Fibroblast of lung (primary cell): ENCODE measurements at regions not wholly inside any gene's neighbourhood (a gene's known extent, or its start where the extent isn't known, plus 50 kb on each side); places are given as distances from the start of the nearest gene placed in this dataset.

ENCODE experiments used
- DNase-seq, 2 donors: peaks; one replicate each; pipeline versions ENCODE4 v3.0.0 to v3.0.0-alpha.2; 2010; ENCODE audit warnings: low read depth in 2 of 2
- H2AFZ ChIP-seq: 2 replicates; pipeline ENCODE4 v1.5.1; 2012; ENCODE audit warnings: low read length, control low read depth, inconsistent platforms
- H3K27ac ChIP-seq: 2 replicates; pipeline ENCODE4 v1.5.1; 2011; ENCODE audit warnings: low read length, control low read depth; ENCODE audit not compliant: insufficient read depth
- H3K27me3 ChIP-seq: 2 replicates; pipeline ENCODE4 v1.5.1; 2011; ENCODE audit warnings: mild to moderate bottlenecking, low read length; ENCODE audit not compliant: control insufficient read depth, insufficient read depth
- H3K36me3 ChIP-seq: 2 replicates; pipeline ENCODE4 v1.5.1; 2011; ENCODE audit warnings: low read length; ENCODE audit not compliant: control insufficient read depth, insufficient read depth
- H3K4me1 ChIP-seq: 2 replicates; pipeline ENCODE4 v1.5.1; 2011; ENCODE audit warnings: low read length; ENCODE audit not compliant: control insufficient read depth, insufficient read depth; ENCODE audit errors: extremely low read depth
- H3K4me2 ChIP-seq: 2 replicates; pipeline ENCODE4 v1.5.1; 2011; ENCODE audit warnings: low read length, control low read depth; ENCODE audit not compliant: insufficient read depth; ENCODE audit errors: extremely low read depth
- H3K4me3 ChIP-seq, 4 experiments: fragments of 200-600 bp in 1 of 4; sonication (generic) in 1 of 4; replicated peaks in 1 of 4; 2 replicates each; pipeline ENCODE4 v1.5.1; 2011 to 2016; ENCODE audit warnings: low read length in 4 of 4, low read depth in 3 of 4, mild to moderate bottlenecking in 3 of 4, control low read depth in 2 of 4, inconsistent platforms in 1 of 4, mixed read lengths in 1 of 4; ENCODE audit not compliant: insufficient read depth in 1 of 4; ENCODE audit errors: control extremely low read depth in 1 of 4
- H3K79me2 ChIP-seq: 2 replicates; pipeline ENCODE4 v1.5.1; 2012; ENCODE audit warnings: mild to moderate bottlenecking, low read length, inconsistent platforms; ENCODE audit not compliant: control insufficient read depth, insufficient read depth
- H3K9ac ChIP-seq: 2 replicates; pipeline ENCODE4 v1.5.1; 2011; ENCODE audit warnings: mild to moderate bottlenecking, low read length, control low read depth; ENCODE audit not compliant: insufficient read depth
- H3K9me3 ChIP-seq: 2 replicates; pipeline ENCODE4 v1.5.1; 2012; ENCODE audit warnings: low read depth, low read length; ENCODE audit not compliant: control insufficient read depth, insufficient read depth
- H4K20me1 ChIP-seq: 2 replicates; pipeline ENCODE4 v1.5.1; 2011; ENCODE audit warnings: low read length; ENCODE audit not compliant: control insufficient read depth, insufficient read depth; ENCODE audit errors: extremely low read depth
- CTCF ChIP-seq, 2 donors: IDR thresholded peaks in 1 of 2; conservative IDR thresholded peaks in 1 of 2; 1 replicate in 1 of 2; 2 replicates in 1 of 2; pipeline ENCODE4 v1.5.1; 2011 to 2012; ENCODE audit warnings: low read length in 2 of 2, control low read depth in 1 of 2, inconsistent platforms in 1 of 2, low read depth in 1 of 2, mild to moderate bottlenecking in 1 of 2
- EZH2 ChIP-seq: IDR thresholded peaks from 2 replicates; pipeline ENCODE4 v1.5.1; 2012; ENCODE audit warnings: low read length, control low read depth, mild to moderate bottlenecking; ENCODE audit errors: missing control alignments

DNA sequence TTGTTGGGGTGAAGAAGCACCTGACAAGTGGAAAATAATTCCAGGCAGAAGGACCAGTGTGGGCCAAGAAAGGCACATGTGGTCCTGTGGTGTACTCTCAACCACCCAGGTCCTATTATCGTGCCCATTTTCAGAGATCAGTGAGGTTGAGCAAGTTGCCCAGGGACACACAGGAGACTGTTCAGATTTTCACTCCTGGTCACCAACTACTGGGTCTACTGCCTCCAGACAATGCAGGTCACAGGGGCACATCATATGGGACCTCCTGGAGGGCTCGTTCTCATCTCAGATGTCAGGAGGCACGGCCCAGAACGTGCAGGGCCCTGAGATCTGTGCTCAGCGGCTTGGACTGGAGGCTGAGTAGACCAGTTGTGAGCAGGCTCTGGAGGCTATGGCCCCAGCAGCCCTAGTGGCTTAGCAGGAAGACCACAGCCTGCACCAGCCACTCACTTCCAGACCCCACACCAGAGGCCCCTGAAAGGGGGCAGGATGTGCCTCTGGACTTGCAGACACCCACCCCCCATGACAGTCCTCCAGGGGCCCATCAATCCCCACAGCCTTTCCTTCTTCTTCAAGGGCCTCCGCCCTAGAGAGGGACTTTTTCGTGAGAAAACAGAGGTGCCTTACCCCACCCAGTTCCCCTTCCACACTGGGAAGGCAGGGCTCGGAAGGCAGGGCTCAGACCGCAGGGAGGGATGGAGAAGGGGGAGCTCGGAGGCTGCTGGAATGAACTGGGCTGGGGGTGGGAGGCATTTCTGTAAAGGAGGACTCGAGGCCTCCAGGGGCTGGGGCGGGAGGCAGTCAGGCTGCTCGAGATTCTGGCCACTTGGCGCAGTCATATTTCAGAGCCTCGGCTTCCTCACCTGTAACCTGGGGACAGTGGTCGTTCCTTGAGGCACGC lies 82.7 kb upstream of the NEURL1B start:
- TF ChIP-seq CTCF (conservative IDR thresholded peaks at IDR 0.05 in 1 of 2, IDR thresholded peaks at IDR 0.05 in 1 of 2; ENCODE audit: low read depth in 1 of 2, low read length in 2 of 2) (no peak), EZH2 (no peak)
- H4K20me1 ChIP-seq = no peaks in the 10 kb centered on the region
- peak overlapping the region in 3 of 4 experiments; percentile 9 to 49 (median 45) for H3K4me3 ChIP-seq
- peak overlapping the region; percentile 79 for H3K4me2 ChIP-seq
- H2AFZ ChIP-seq = peak overlapping the region; percentile 65
- H3K79me2 ChIP-seq = no peaks in the 10 kb centered on the region
- peaks cover 5% of the 10 kb centered on the region for H3K4me1 ChIP-seq
- no peak overlapping the region for H3K27ac ChIP-seq
- no peak for DNase-seq
- H3K36me3 ChIP-seq = no peaks in the 10 kb centered on the region
- H3K27me3 ChIP-seq = peaks cover 12% of the 10 kb centered on the region
- H3K9me3 ChIP-seq = no peaks in the 10 kb centered on the region
- no peak overlapping the region for H3K9ac ChIP-seq

GRCh38 chr5:172556971-172557461 lies 84.0 kb upstream of the NEURL1B start:
- H3K9me3 ChIP-seq = no peaks in the 10 kb centered on the region
- TF ChIP-seq EZH2 (no peak), CTCF (conservative IDR thresholded peaks at IDR 0.05 in 1 of 2, IDR thresholded peaks at IDR 0.05 in 1 of 2; ENCODE audit: low read depth in 1 of 2, low read length in 2 of 2) (no peak)
- H2AFZ ChIP-seq = no peak overlapping the region
- peaks cover 2% of the 10 kb centered on the region for H4K20me1 ChIP-seq
- H3K36me3 ChIP-seq = no peaks in the 10 kb centered on the region
- no peaks in the 10 kb centered on the region for H3K79me2 ChIP-seq
- H3K4me2 ChIP-seq = no peak overlapping the region
- DNase-seq = peak; percentile 26 to 57
- no peak overlapping the region for H3K4me3 ChIP-seq
- peaks cover 14% of the 10 kb centered on the region for H3K27me3 ChIP-seq
- no peak overlapping the region for H3K9ac ChIP-seq
- H3K27ac ChIP-seq = no peak overlapping the region
- peaks cover 5% of the 10 kb centered on the region for H3K4me1 ChIP-seq

- Histone ChIP-seq H3K9ac (no peak overlapping the region), H3K27me3 (peaks cover 12% of the 10 kb centered on the region), H3K36me3 (no peaks in the 10 kb centered on the region), H3K9me3 (no peaks in the 10 kb centered on the region), H3K4me2 (no peak overlapping the region), H3K4me3 (no peak overlapping the region), H3K79me2 (no peaks in the 10 kb centered on the region), H3K4me1 (peaks cover 5% of the 10 kb centered on the region), H4K20me1 (peaks cover 2% of the 10 kb centered on the region), H3K27ac (no peak overlapping the region), H2AFZ (no peak overlapping the region)
- TF ChIP-seq EZH2 (no peak), CTCF (conservative IDR thresholded peaks at IDR 0.05 in 1 of 2, IDR thresholded peaks at IDR 0.05 in 1 of 2; ENCODE audit: low read depth in 1 of 2, low read length in 2 of 2) (no peak)
- peak in 1 of 2 donors; percentile 57 for DNase-seq
Observed at GRCh38 chr5:172556262-172556661, 84.8 kb upstream of the NEURL1B start.
